Adrenal gland (tissue), 9 donors: ENCODE measurements at regions not wholly inside any gene's neighbourhood (a gene's known extent, or its start where the extent isn't known, plus 50 kb on each side); places are given as distances from the start of the nearest gene placed in this dataset.

Source experiments
- DNase-seq, 7 donors: peaks; one replicate each; pipeline ENCODE4 v3.0.0-alpha.2; 2019 to 2020
- H3K27ac ChIP-seq, 5 donors: fragments of 200-600 bp; sonication (generic) in 4 of 5; 1 replicate in 3 of 5; 2 replicates in 2 of 5; pipeline versions ENCODE4 v1.5.1 to v1.8.0; 2016 to 2020; ENCODE audit warnings: mild to moderate bottlenecking in 1 of 5
- H3K27me3 ChIP-seq: fragments of 200-600 bp; 2 replicates; pipeline ENCODE4 v1.8.0; 2021
- H3K36me3 ChIP-seq, 2 donors: fragments of 200-600 bp; replicated peaks in 1 of 2; 1 replicate in 1 of 2; 2 replicates in 1 of 2; pipeline versions ENCODE4 v1.5.1 to v1.8.0; 2018 to 2022
- H3K4me1 ChIP-seq, 2 donors: fragments of 200-600 bp; replicated peaks in 1 of 2; 1 replicate in 1 of 2; 2 replicates in 1 of 2; pipeline versions ENCODE4 v1.5.1 to v1.8.0; 2018 to 2021
- H3K4me3 ChIP-seq, 4 donors: fragments of 200-600 bp; sonication (generic) in 3 of 4; one replicate each; pipeline ENCODE4 v1.5.1; 2016 to 2018
- H3K9me3 ChIP-seq, 3 donors: fragments of 200-600 bp; sonication (generic) in 1 of 3; replicated peaks in 1 of 3; 1 replicate in 2 of 3; 2 replicates in 1 of 3; pipeline versions ENCODE4 v1.5.1 to v1.8.0; 2016 to 2021
- CTCF ChIP-seq, 6 experiments: fragments of 450-650 bp in 4 of 6; fragments of 200-600 bp in 2 of 6; sonication (generic) in 1 of 6; IDR thresholded peaks; 1 replicate in 5 of 6; 2 replicates in 1 of 6; pipeline versions ENCODE4 v1.5.1 to v1.8.0; 2016 to 2021; ENCODE audit warnings: antibody characterized with exemption in 6 of 6, mild to moderate bottlenecking in 2 of 6, moderate library complexity in 1 of 6
- POLR2A ChIP-seq, 2 donors: fragments of 450-650 bp; IDR thresholded peaks; one replicate each; pipeline ENCODE4 v1.6.1; 2017; ENCODE audit warnings: antibody characterized with exemption in 2 of 2, mild to moderate bottlenecking in 2 of 2, moderate library complexity in 1 of 2
- WGBS, 4 donors: extraction: QIAGEN DNeasy Blood & Tissue Kit in 2 of 4; methylation state at CpG; one replicate each; pipeline versions ENCODE4 v1.1.5 to v1.1.7; 2013 to 2017; 5-methylcytosine and 5-hydroxymethylcytosine counted together
- intact Hi-C, 2 donors: fragments of 100-400 bp; cut with DNase I; formaldehyde crosslinking; loops; one replicate each; pipeline versions ENCODE4 v1.14.1 to v1.15.0; 2022 to 2023
- donor health status: healthy with polysubstance abuse.
- donor health status: Bipolar disorder and iron deficiency.
- donor health status: DM: yes; HTN: yes; CAD: no.
- donor health status: DM: no; HTN: no; CAD: no.
- donor health status: DM: no; HTN: no; CAD: no.

- no peak for TF ChIP-seq POLR2A (IDR thresholded peaks at IDR 0.05)
- no peak for TF ChIP-seq CTCF (IDR thresholded peaks at IDR 0.05)
- intact Hi-C loops, result no loop called here
- H3K4me3 ChIP-seq, result no peak overlapping the region
- H3K4me1 ChIP-seq, result no peaks in the 10 kb centered on the region
- no peaks in the 10 kb centered on the region for H3K27me3 ChIP-seq
- 87 to 95% (median 93%) methylated on average over 10 of the region's 10 CpGs for WGBS, 4 donors
- H3K27ac ChIP-seq, result no peak overlapping the region
- no peaks in the 10 kb centered on the region for H3K9me3 ChIP-seq
- no peaks in the 10 kb centered on the region for H3K36me3 ChIP-seq
- DNase-seq, result no peak
Measured at GRCh38 chr10:130998642-130999041, 312.9 kb downstream of the TCERG1L start.

GRCh38 chr10:130999376-131000202 lies 311.9 kb downstream of the TCERG1L start:
- Histone ChIP-seq H3K27me3 (no peaks in the 10 kb centered on the region), H3K27ac (no peak overlapping the region), H3K36me3 (no peaks in the 10 kb centered on the region), H3K4me3 (no peak overlapping the region), H3K4me1 (no peaks in the 10 kb centered on the region), H3K9me3 (no peaks in the 10 kb centered on the region)
- peak in 1 of 7 donors; percentile 14 for DNase-seq
- 76 to 90% (median 87%) methylated on average over 8 to 11 of the region's 11 CpGs for WGBS, 4 donors
- intact Hi-C loops, result no loop called here
- TF ChIP-seq CTCF (IDR thresholded peaks at IDR 0.05) (no peak), POLR2A (IDR thresholded peaks at IDR 0.05) (no peak)

- intact Hi-C loops, result no loop called here
- Histone ChIP-seq H3K4me3 (no peak overlapping the region), H3K4me1 (no peaks in the 10 kb centered on the region), H3K27me3 (no peaks in the 10 kb centered on the region), H3K9me3 (no peaks in the 10 kb centered on the region), H3K36me3 (no peaks in the 10 kb centered on the region), H3K27ac (no peak overlapping the region)
- no peak for TF ChIP-seq CTCF (IDR thresholded peaks at IDR 0.05)
- no peak for TF ChIP-seq POLR2A (IDR thresholded peaks at IDR 0.05)
- 76 to 85% (median 81%) methylated on average over 6 of the region's 6 CpGs for WGBS, 4 donors
- peak in 1 of 7 donors; percentile 17 for DNase-seq
Measured at GRCh38 chr10:131000244-131000643, 311.3 kb downstream of the TCERG1L start.

- intact Hi-C loops, result no loop called here
- TF ChIP-seq CTCF (IDR thresholded peaks at IDR 0.05) (no peak), POLR2A (IDR thresholded peaks at IDR 0.05) (no peak)
- Histone ChIP-seq H3K9me3 (no peaks in the 10 kb centered on the region), H3K27me3 (no peaks in the 10 kb centered on the region), H3K36me3 (no peaks in the 10 kb centered on the region), H3K27ac (no peak overlapping the region), H3K4me3 (no peak overlapping the region), H3K4me1 (no peaks in the 10 kb centered on the region)
- 60 to 77% (median 63%) methylated on average over 3 to 4 of the region's 4 CpGs for WGBS, 4 donors
- peak in 1 of 7 donors; percentile 9 for DNase-seq
Measured at GRCh38 chr10:131000743-131001142, 310.8 kb downstream of the TCERG1L start.
